ENCODE measurements at regions not wholly inside any gene's neighbourhood (a gene's known extent, or its start where the extent isn't known, plus 50 kb on each side); places are given as distances from the start of the nearest gene placed in this dataset.

DNA sequence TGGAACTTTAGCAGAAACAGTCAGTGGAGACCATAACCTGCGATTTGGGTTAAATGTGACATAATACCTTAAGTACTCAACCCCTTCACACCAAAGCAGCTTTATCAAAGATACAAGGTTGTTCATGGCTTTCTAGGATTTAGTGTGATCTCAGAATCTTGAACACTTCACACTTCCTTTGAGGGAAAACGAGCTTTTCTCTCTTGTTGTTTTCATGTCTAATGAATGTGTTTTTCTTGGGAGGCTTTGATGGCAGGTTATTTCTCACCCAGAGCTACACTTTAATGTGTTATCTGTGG lies 437.0 kb downstream of the TMEM232 start:
- H3K9me3 ChIP-seq (ENCODE audit: low read length), result no peaks in the 10 kb centered on the region
- H3K4me3 ChIP-seq (ENCODE audit: low read depth, low read length, poor library complexity, severe bottlenecking), result no peak overlapping the region
- no peak overlapping the region for H2AFZ ChIP-seq (ENCODE audit: low read length)
- no peaks in the 10 kb centered on the region for H3K79me2 ChIP-seq (ENCODE audit: insufficient read depth, low read length)
- H3K9me2 ChIP-seq (ENCODE audit: low read depth, low read length), result no peaks in the 10 kb centered on the region
- no peak overlapping the region for H3K9ac ChIP-seq (ENCODE audit: low read length)
- no peak overlapping the region for H3K27ac ChIP-seq (ENCODE audit: low read depth, low read length, poor library complexity, severe bottlenecking)
- no peaks in the 10 kb centered on the region for H3F3A ChIP-seq (ENCODE audit: insufficient read depth, low read length)
- no peaks in the 10 kb centered on the region for H3K36me3 ChIP-seq (ENCODE audit: insufficient read depth, low read length)
- no peaks in the 10 kb centered on the region for H4K20me1 ChIP-seq (ENCODE audit: insufficient read depth, low read length)
- no peaks in the 10 kb centered on the region for H3K27me3 ChIP-seq (ENCODE audit: insufficient read depth, low read length)
- TF ChIP-seq EZH2 (IDR thresholded peaks at IDR 0.05; ENCODE audit: borderline replicate concordance, low read length) (no peak), CTCF (IDR thresholded peaks at IDR 0.05; ENCODE audit: low read length) (no peak)
- no peaks in the 10 kb centered on the region for H3K4me1 ChIP-seq (ENCODE audit: insufficient read depth, low read length, severe bottlenecking)
- H3K4me2 ChIP-seq (ENCODE audit: low read length), result no peak overlapping the region

DNA sequence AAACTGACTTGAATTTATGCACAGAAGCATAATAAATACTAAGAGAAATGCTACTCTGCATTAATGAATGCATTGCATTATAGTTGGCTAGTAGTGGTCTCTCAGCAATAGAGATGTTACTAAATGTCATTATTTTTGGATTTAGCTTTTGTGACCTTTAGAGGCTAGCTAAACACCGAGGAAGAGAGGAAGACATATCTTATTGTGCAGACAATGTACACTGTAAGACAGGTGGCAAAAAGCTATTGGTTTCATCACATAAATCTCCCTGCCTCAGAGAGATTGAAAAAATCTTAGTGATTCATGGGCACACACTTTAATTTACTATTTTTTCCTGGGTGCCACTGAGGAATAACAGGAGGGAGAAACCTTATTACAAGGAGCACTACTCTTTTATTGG lies 435.9 kb downstream of the TMEM232 start:
- no peaks in the 10 kb centered on the region for H4K20me1 ChIP-seq (ENCODE audit: insufficient read depth, low read length)
- H3K36me3 ChIP-seq (ENCODE audit: insufficient read depth, low read length), result no peaks in the 10 kb centered on the region
- no peak overlapping the region for H3K9ac ChIP-seq (ENCODE audit: low read length)
- no peaks in the 10 kb centered on the region for H3K79me2 ChIP-seq (ENCODE audit: insufficient read depth, low read length)
- H3F3A ChIP-seq (ENCODE audit: insufficient read depth, low read length), result no peaks in the 10 kb centered on the region
- H3K4me3 ChIP-seq (ENCODE audit: low read depth, low read length, poor library complexity, severe bottlenecking), result no peak overlapping the region
- TF ChIP-seq CTCF (IDR thresholded peaks at IDR 0.05; ENCODE audit: low read length), result no peak
- TF ChIP-seq EZH2 (IDR thresholded peaks at IDR 0.05; ENCODE audit: borderline replicate concordance, low read length), result no peak
- no peaks in the 10 kb centered on the region for H3K9me2 ChIP-seq (ENCODE audit: low read depth, low read length)
- no peak overlapping the region for H3K4me2 ChIP-seq (ENCODE audit: low read length)
- no peaks in the 10 kb centered on the region for H3K4me1 ChIP-seq (ENCODE audit: insufficient read depth, low read length, severe bottlenecking)
- H3K27me3 ChIP-seq (ENCODE audit: insufficient read depth, low read length), result no peaks in the 10 kb centered on the region
- no peak overlapping the region for H2AFZ ChIP-seq (ENCODE audit: low read length)
- no peaks in the 10 kb centered on the region for H3K9me3 ChIP-seq (ENCODE audit: low read length)
- H3K27ac ChIP-seq (ENCODE audit: low read depth, low read length, poor library complexity, severe bottlenecking), result no peak overlapping the region

- Histone ChIP-seq H3K4me3 (ENCODE audit: low read depth, low read length, poor library complexity, severe bottlenecking) (no peak overlapping the region), H3K9me3 (ENCODE audit: low read length) (no peaks in the 10 kb centered on the region), H3K4me1 (ENCODE audit: insufficient read depth, low read length, severe bottlenecking) (no peaks in the 10 kb centered on the region), H2AFZ (ENCODE audit: low read length) (no peak overlapping the region), H3K36me3 (ENCODE audit: insufficient read depth, low read length) (no peaks in the 10 kb centered on the region), H3K9ac (ENCODE audit: low read length) (no peak overlapping the region), H3K79me2 (ENCODE audit: insufficient read depth, low read length) (no peaks in the 10 kb centered on the region), H3K9me2 (ENCODE audit: low read depth, low read length) (no peaks in the 10 kb centered on the region), H3K27me3 (ENCODE audit: insufficient read depth, low read length) (no peaks in the 10 kb centered on the region), H3K4me2 (ENCODE audit: low read length) (no peak overlapping the region), H3K27ac (ENCODE audit: low read depth, low read length, poor library complexity, severe bottlenecking) (no peak overlapping the region), H3F3A (ENCODE audit: insufficient read depth, low read length) (no peaks in the 10 kb centered on the region), H4K20me1 (ENCODE audit: insufficient read depth, low read length) (no peaks in the 10 kb centered on the region)
- TF ChIP-seq EZH2 (IDR thresholded peaks at IDR 0.05; ENCODE audit: borderline replicate concordance, low read length), result no peak
- TF ChIP-seq CTCF (IDR thresholded peaks at IDR 0.05; ENCODE audit: low read length), result no peak
These were observed 432.2 kb downstream of the TMEM232 start for GRCh38 chr5:110294281-110294680.

Measured in OCI-LY1 (cell line).